Immature natural killer cell (primary cell): ENCODE measurements at regions not wholly inside any gene's neighbourhood (a gene's known extent, or its start where the extent isn't known, plus 50 kb on each side); places are given as distances from the start of the nearest gene placed in this dataset.
A peak's percentile ranks its signal among the peaks of the same experiment; 100 is the strongest.

Source experiments
- DNase-seq, 3 donors: peaks; one replicate each; pipeline ENCODE4 v3.0.0; 2022; ENCODE audit warnings: mixed read lengths in 1 of 3
- H3K27ac Mint-ChIP-seq, 6 donors: one replicate each; pipeline ENCODE4 v1.8.0; 2020; ENCODE audit warnings: mixed read lengths in 6 of 6, mild to moderate bottlenecking in 5 of 6, inconsistent platforms in 4 of 6, moderate library complexity in 3 of 6
- H3K27me3 Mint-ChIP-seq, 3 donors: one replicate each; pipeline ENCODE4 v1.8.0; 2020 to 2021; ENCODE audit warnings: low read depth in 3 of 3, mild to moderate bottlenecking in 3 of 3, mixed read lengths in 3 of 3, moderate library complexity in 3 of 3, inconsistent platforms in 1 of 3
- H3K36me3 Mint-ChIP-seq, 3 donors: one replicate each; pipeline ENCODE4 v1.8.0; 2020; ENCODE audit warnings: mixed read lengths in 3 of 3, inconsistent platforms in 2 of 3, mild to moderate bottlenecking in 2 of 3
- H3K4me1 Mint-ChIP-seq, 2 donors: one replicate each; pipeline ENCODE4 v1.8.0; 2020; ENCODE audit warnings: inconsistent platforms in 2 of 2, mild to moderate bottlenecking in 2 of 2, mixed read lengths in 2 of 2, moderate library complexity in 1 of 2
- H3K4me3 Mint-ChIP-seq, 5 donors: one replicate each; pipeline ENCODE4 v1.8.0; 2020; ENCODE audit warnings: mild to moderate bottlenecking in 5 of 5, mixed read lengths in 5 of 5, inconsistent platforms in 3 of 5, moderate library complexity in 3 of 5
- H3K9me3 Mint-ChIP-seq, 6 donors: one replicate each; pipeline ENCODE4 v1.8.0; 2020; ENCODE audit warnings: mild to moderate bottlenecking in 6 of 6, mixed read lengths in 6 of 6, inconsistent platforms in 4 of 6, moderate library complexity in 3 of 6

GRCh38 chr9:108474356-108474755 is 381.4 kb downstream of the ACTL7B start:
- Mint-ChIP-seq H3K4me1 (no peaks in the 10 kb centered on the region), H3K9me3 (peaks cover 0 to 19% (median 2%) of the 10 kb centered on the region in 6 donors), H3K27me3 (peaks cover 0 to 2% (median 0%) of the 10 kb centered on the region in 3 donors), H3K4me3 (no peak overlapping the region), H3K36me3 (no peaks in the 10 kb centered on the region), H3K27ac (no peak overlapping the region)
- DNase-seq = no peak

GRCh38 chr9:108473209-108474112 is 382.3 kb downstream of the ACTL7B start:
- H3K9me3 Mint-ChIP-seq = peaks cover 0 to 19% (median under 1%) of the 10 kb centered on the region in 6 donors
- no peaks in the 10 kb centered on the region for H3K4me1 Mint-ChIP-seq
- H3K27ac Mint-ChIP-seq = no peak overlapping the region
- H3K36me3 Mint-ChIP-seq = no peaks in the 10 kb centered on the region
- DNase-seq = no peak
- H3K27me3 Mint-ChIP-seq = peaks cover 0 to 2% (median 0%) of the 10 kb centered on the region in 3 donors
- H3K4me3 Mint-ChIP-seq = no peak overlapping the region

GRCh38 chr9:108469654-108470053 is 386.1 kb downstream of the ACTL7B start:
- peak in 1 of 3 donors; percentile 3 for DNase-seq
- Mint-ChIP-seq H3K27me3 (no peaks in the 10 kb centered on the region), H3K9me3 (peaks cover 0 to 19% (median 0%) of the 10 kb centered on the region in 6 donors)

GRCh38 chr9:108468364-108468763 is 387.4 kb downstream of the ACTL7B start:
- Mint-ChIP-seq H3K27me3 (no peaks in the 10 kb centered on the region), H3K27ac (no peak overlapping the region), H3K9me3 (peaks cover 0 to 19% (median 0%) of the 10 kb centered on the region in 6 donors), H3K4me1 (no peaks in the 10 kb centered on the region), H3K36me3 (no peaks in the 10 kb centered on the region), H3K4me3 (no peak overlapping the region)
- no peak for DNase-seq

More at GRCh38 chr9:108469654-108470053, 386.1 kb downstream of the ACTL7B start:
- no peaks in the 10 kb centered on the region for H3K36me3 Mint-ChIP-seq
- no peak overlapping the region for H3K4me3 Mint-ChIP-seq
- no peaks in the 10 kb centered on the region for H3K4me1 Mint-ChIP-seq
- H3K27ac Mint-ChIP-seq = no peak overlapping the region

DNA sequence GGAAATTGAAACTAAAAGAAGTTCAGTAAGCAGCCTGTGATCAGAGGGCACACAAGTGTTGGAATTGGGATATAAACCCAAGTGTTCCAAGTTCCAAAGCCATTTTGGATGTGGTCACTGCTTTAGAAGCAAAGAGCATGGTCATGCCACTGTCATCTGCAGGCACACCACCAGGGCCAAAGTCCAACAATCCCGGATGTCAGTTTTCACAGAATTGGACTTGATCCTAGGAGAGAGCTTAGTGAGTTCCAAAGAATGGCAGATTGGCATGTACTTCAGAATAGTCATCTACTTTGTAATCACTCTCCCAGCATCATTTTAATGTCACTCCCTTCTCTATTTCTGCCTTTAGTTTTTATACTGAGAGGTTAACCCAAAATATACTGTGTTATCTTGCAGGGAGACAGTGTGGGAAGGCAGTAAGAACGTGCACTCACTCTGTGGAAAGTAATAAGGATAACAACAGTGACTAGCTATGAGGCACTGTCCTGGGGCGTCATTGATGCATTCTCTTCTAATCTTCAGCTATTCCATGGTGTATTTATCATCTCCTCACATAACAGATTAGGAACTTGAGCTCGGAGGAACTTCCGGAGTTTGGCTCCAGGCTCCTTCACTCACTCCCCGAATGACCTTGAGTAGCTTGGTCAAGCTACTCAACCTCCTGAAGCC is 388.0 kb downstream of the ACTL7B start:
- DNase-seq = no peak
- H3K36me3 Mint-ChIP-seq = no peaks in the 10 kb centered on the region
- peaks cover 0 to 13% (median 0%) of the 10 kb centered on the region in 6 donors for H3K9me3 Mint-ChIP-seq
- no peaks in the 10 kb centered on the region for H3K4me1 Mint-ChIP-seq
- H3K27me3 Mint-ChIP-seq = no peaks in the 10 kb centered on the region
- no peak overlapping the region for H3K4me3 Mint-ChIP-seq
- H3K27ac Mint-ChIP-seq = no peak overlapping the region

- Mint-ChIP-seq H3K4me3 (no peak overlapping the region), H3K4me1 (no peaks in the 10 kb centered on the region), H3K36me3 (no peaks in the 10 kb centered on the region), H3K9me3 (peaks cover 0 to 9% (median 0%) of the 10 kb centered on the region in 6 donors), H3K27ac (no peak overlapping the region), H3K27me3 (no peaks in the 10 kb centered on the region)
- DNase-seq = no peak
These were observed 388.6 kb downstream of the ACTL7B start for GRCh38 chr9:108467161-108467560.

DNA sequence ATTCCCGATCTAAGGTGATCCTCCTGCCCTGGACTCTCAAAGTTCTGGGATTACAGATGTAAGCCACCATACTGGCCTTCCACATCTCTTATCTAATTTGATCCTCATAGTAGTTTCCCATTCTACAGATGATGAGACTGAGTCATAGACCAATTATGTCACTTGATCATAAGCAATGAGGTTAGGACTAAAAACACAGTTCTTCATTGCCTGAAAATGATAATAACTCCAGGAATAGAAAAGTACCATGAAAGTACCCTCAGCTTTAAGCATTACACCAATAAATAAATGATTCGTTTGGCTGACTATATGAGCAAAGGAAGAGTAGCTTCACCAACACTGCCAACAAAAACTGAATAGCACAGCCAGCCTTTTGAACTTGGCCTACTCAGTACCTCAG is 389.5 kb downstream of the ACTL7B start:
- Mint-ChIP-seq H3K4me3 (no peak overlapping the region), H3K9me3 (peaks cover 0 to 5% (median 0%) of the 10 kb centered on the region in 6 donors), H3K36me3 (no peaks in the 10 kb centered on the region), H3K4me1 (no peaks in the 10 kb centered on the region), H3K27me3 (no peaks in the 10 kb centered on the region), H3K27ac (no peak overlapping the region)
- DNase-seq = no peak

DNA sequence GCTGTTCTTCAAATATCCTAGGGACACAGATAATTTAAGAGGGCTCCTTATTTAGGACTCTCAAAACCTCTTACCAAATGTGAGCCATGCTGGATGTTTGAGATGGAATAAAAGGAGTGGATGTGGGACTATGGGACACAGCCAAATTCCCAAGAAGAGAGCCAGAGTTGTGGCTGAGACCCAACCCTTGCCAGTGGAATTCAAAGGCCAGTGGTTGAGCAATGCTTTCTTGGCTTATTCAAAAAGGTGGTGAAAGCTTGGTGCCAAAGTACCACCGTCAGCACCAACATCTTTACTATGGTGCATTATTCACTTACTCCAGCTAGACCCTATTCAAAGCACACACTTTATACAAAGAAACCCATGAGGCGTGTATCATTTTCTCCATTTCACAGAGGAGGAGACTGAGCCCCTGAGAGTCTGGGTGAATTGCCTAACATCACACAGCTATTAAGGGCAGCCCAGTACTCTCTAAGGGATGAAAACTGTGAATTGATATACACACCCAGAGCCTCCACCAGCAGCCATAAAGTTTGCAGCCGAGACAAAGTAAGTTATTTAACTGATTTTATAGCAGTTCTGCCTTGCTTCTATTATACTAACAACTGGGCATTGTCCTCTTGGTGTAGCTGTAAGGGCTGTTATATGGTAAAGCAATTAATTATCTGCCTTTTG is 391.7 kb downstream of the ACTL7B start:
- H3K4me3 Mint-ChIP-seq = no peak overlapping the region
- H3K27me3 Mint-ChIP-seq = peaks cover 0 to 2% (median 2%) of the 10 kb centered on the region in 3 donors
- no peaks in the 10 kb centered on the region for H3K4me1 Mint-ChIP-seq
- H3K36me3 Mint-ChIP-seq = no peaks in the 10 kb centered on the region
- peaks cover 0 to 16% (median 0%) of the 10 kb centered on the region in 6 donors for H3K9me3 Mint-ChIP-seq
- no peak overlapping the region for H3K27ac Mint-ChIP-seq
- no peak for DNase-seq

- Mint-ChIP-seq H3K4me1 (no peaks in the 10 kb centered on the region), H3K27me3 (peaks cover 0 to 2% (median 2%) of the 10 kb centered on the region in 3 donors), H3K36me3 (no peaks in the 10 kb centered on the region), H3K9me3 (peaks cover 0 to 12% (median 1%) of the 10 kb centered on the region in 6 donors), H3K4me3 (no peak overlapping the region), H3K27ac (no peak overlapping the region)
- no peak for DNase-seq
These were observed 398.9 kb downstream of the ACTL7B start for GRCh38 chr9:108456903-108457302.

DNA sequence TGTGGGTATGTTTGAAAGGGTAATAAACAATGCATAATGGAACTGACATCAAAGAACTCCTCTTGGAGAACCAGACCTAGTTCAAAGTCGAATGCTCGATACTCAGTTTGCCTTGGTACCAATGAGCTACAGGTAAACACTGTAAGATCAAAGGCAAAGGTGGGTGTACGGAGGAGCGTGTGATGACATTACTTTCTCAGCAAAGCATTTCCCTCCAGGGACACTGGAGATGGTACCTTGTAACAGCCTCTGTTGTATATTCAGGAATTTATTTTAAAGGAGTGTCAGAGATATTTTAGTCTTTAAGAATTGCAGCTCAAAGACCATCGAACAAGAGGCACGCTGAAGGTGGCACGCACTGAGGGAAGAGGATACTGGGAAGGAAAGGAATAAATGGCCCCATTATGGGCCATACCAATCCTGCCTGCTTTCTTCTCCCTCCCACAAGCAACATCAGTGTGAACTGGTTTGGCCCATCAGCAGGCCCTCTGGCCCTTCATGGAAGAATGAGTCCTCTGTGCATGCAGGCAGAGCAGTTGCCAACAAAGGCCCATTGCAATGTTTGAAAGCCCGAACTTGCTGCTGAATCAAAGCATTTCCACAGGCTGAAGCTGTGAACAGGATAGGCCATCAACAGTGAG is 410.2 kb downstream of the ACTL7B start:
- Mint-ChIP-seq H3K36me3 (no peaks in the 10 kb centered on the region), H3K9me3 (peaks cover 5 to 31% (median 10%) of the 10 kb centered on the region in 6 donors), H3K27ac (no peak overlapping the region), H3K4me1 (no peaks in the 10 kb centered on the region), H3K4me3 (no peak overlapping the region), H3K27me3 (no peaks in the 10 kb centered on the region)
- no peak for DNase-seq

DNA sequence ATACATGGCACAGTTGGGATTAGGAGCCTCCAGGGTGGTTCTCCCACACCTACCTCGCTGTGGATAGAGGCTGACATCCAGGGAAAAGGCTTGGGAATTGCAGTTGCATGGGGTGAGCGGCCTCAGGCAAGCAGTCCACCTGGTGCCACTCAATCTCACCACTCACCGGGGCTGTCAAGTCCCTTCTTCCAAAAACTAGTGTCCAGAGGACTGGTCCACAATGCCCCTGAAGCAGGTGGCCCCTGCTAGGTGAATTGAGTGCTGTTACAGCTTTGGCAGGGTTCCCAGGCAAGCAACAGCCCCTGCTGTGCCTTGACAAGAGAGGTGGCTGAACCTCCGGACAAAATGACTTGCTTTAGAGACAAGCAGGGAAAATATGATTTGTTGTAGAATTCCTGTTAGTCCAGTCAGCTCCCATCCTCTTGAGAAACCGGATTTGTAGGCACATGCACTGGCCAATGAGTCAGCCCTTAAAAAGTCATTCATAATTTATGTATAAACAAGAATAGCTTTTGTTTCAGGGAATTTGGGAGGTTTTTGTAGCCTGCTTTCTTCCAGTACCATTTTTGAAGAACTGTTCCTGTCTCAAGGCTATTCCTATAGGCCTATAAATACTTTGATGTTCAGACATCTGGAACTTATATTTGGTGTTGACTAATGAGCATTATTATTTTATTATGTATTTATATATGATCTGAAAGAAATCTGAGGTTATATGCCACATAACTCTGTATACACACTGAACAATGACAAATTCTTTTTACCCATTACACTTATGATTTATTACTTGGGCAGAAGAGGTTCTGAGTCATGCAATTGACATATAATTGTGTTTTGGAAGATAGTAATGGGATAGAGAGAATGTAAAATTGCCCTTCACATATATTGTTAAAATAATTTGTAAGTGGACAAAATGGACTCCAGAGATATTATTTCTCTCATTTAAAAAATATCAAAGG is 411.1 kb downstream of the ACTL7B start:
- DNase-seq = no peak
- peaks cover 5 to 27% (median 9%) of the 10 kb centered on the region in 6 donors for H3K9me3 Mint-ChIP-seq
- no peak overlapping the region for H3K4me3 Mint-ChIP-seq
- no peak overlapping the region for H3K27ac Mint-ChIP-seq
- no peaks in the 10 kb centered on the region for H3K27me3 Mint-ChIP-seq
- H3K4me1 Mint-ChIP-seq = no peaks in the 10 kb centered on the region
- H3K36me3 Mint-ChIP-seq = no peaks in the 10 kb centered on the region

- DNase-seq = no peak
- no peaks in the 10 kb centered on the region for H3K36me3 Mint-ChIP-seq
- H3K27ac Mint-ChIP-seq = no peak overlapping the region
- no peaks in the 10 kb centered on the region for H3K4me1 Mint-ChIP-seq
- no peak overlapping the region for H3K4me3 Mint-ChIP-seq
- H3K9me3 Mint-ChIP-seq = peaks cover 2 to 20% (median 7%) of the 10 kb centered on the region in 6 donors
- H3K27me3 Mint-ChIP-seq = no peaks in the 10 kb centered on the region
These were observed 412.0 kb downstream of the ACTL7B start for GRCh38 chr9:108443741-108444140.
